Renal cortical epithelial cell (primary cell): ENCODE measurements at regions not wholly inside any gene's neighbourhood (a gene's known extent, or its start where the extent isn't known, plus 50 kb on each side); places are given as distances from the start of the nearest gene placed in this dataset.

Experiments
- DNase-seq: peaks from one replicate; pipeline ENCODE4 v3.0.0-alpha.2; 2011; ENCODE audit warnings: low read depth

DNA sequence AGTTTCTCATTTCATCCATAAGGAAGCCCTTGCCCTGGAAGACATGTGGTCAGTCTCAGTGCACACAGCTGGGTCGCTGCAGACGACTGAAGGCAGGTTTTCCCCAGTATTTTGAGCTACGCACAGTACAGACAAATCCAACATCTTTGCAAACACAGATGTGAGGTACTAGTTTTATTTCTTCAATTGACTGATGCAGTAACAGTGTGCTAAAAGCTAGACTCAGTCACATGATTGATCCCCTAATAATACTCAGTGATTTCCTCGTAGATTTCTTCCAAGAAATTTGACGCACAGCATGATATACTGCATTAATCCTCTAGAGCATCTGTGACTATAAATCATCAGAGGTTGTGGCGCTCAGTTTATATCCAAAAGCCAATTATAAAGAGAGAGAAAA, 346.1 kb downstream of the DIRAS2 start:
- DNase-seq = no peak

DNA sequence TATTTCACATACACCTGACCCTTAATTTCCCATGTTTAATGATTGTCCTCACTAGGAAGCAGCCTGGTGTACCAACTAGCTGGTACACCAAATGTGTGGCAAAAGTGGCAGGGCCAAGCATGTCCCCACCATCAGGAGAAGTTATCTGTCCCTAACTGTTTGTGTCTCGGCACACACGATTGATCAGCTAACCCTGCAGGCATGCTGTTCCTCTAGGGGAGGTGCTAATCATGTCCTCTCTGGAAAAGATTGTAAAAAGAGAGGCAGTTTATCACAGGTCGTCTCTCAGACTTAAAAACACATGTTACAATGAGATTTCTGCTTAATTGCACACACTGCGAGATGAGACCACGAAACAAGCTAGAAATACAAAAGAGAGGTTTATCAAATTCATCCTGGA, 342.7 kb downstream of the DIRAS2 start:
- DNase-seq = no peak

DNA sequence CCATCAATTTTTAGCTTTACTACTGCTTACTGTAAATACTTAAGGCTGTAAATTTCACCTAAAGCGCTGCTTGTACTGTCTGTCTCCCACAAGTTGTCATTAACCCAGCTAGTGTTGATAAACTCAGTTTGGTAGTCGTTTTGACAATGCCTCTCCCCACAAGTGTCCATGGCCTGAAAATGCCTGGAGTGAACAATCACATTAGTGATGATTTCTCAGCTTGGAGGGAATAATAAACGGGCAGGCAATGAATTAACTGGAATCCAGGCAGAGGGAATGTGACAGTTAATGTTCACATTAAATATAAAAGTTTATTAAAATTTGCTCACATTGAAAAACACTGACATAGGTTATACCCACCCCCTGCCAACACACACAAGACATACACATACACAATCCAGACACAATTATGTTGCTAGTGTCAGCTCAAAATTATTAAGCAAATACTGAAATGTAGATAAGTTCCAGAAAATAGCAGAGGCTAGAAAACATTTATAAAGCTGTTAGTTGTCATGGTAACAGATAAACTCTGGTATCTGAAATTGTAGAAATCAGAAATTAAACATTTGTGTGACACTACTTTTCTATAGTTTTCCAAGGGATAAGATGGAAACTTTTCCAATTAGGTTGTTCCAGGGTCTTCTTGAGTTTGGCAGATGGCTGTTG, 341.9 kb downstream of the DIRAS2 start:
- no peak for DNase-seq

DNA sequence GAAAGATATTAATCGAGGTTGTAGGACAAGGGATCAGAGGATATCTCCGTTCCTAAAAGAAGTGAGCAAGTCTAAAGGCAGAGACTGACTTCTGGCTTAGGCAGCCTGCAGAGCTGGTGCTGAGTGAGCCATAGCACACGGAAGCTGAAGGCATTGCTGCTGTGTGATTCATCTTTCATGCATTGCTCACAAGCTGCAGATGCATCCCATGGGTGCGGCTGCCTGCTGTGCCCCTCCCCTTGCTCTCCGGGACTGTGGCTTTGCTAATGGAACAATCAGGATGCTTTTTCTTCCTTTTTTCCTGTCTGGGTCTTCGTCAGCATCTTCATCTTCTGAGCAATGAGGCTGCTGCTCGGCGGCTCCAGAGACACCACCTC, 341.4 kb downstream of the DIRAS2 start:
- peak; percentile 96 for DNase-seq

DNA sequence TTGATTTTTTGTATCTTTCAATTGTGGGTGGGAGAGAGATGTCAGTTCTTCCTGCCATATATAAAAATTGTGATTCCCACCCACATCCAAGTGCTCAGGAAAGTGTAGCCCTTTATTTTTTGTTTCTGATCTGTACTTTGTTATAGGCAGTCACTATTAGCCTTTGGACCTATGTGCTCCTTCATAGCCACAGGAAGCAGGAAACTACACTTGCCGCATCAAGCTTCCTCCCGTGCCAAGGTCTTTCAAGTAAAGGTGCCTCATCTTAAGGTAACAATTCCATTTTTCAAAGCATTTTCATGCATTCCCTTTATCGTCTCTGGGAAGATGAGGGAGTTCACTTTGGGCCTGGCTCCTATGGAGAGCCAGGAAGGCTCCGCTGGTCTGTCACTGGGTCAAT, 339.0 kb downstream of the DIRAS2 start:
- no peak for DNase-seq

DNA sequence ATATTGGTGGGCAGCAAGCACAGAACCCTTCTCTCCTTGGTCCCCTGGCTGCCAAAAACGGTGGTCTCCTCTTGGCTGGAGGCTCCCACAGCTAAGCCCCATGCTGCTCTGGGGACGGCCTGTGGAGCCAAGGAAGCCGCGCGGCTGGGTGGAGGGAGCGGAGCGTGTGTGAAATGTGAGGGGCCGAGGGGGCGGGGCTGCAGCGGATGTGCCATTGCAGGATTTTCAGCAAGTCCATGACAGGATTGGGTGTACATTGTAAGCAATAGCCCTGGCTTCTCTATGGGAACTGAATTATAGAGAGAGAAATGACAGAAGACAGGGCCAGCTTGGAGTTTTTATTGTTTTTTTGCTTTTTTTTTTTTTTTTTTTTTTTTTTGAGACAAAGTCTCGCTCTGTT, 336.5 kb downstream of the DIRAS2 start:
- DNase-seq = no peak

DNA sequence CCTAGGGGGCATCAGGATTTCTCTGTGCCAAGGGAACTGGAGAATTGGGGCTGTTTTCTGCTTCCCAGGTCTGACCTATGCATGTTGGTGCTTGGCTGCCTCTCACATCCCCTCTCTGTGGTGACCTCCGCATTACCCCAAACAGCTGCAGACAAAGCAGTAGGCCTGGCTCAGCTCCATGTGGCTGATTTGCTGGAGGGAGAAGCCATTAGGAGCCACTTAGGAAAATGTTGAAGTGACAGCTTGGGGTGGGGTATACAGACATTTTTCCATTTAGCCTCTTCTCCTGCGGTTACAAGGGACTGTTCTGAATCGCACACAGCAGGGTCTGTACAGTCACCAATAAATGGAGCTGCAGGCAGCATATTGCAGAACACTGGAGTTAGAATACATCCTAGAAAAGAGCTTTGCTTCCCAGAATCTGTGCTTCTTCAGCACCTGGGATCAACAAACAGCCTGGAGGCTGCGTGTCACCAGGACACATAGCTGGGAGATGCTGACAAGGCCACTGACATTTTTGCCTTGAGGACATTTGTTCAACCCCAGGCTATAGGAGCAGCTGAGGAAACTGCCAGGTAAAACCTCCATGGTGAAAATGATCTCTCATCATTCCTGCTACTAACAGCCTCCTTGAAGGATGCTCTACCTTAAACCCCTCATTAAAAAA, 335.3 kb downstream of the DIRAS2 start:
- no peak for DNase-seq

DNA sequence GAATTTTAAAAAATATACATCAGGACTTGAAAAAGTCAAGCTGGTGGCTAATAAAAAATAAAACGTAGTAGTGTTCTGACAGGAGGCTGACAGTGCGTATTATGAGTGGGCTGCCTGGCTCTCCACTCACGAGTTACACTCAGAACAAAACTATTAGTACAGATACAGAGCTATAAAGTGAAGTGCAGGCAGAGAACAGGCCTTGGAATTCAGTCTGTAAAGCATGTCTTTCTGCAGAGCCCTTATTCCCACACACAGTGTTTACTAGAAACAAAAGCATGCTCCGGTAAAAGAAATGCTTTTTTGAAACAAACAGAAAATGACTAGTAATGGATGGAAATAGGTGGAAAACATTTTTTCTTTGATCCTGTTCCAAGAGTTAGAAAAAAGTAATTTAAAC, 334.7 kb downstream of the DIRAS2 start:
- no peak for DNase-seq

DNA sequence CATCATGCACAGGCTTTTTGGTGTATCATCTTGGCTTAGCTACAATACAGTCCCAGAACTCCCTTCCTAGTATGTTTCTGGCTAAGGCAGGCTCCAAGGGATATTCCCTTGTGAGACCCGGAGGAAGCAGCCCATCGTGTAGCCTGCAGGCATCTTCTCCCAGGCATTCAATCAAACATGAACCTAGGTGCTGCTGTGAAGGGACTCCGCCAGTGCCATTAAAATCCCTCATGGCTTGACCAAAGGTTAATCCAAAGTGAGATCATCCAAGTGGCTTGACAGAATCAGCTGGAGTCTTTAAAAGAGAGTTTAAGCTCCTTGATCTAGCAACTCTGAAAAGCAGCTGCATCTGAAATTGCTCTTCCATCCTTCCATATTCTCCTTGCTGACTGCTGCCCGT, 333.9 kb downstream of the DIRAS2 start:
- DNase-seq = peak; percentile 63

DNA sequence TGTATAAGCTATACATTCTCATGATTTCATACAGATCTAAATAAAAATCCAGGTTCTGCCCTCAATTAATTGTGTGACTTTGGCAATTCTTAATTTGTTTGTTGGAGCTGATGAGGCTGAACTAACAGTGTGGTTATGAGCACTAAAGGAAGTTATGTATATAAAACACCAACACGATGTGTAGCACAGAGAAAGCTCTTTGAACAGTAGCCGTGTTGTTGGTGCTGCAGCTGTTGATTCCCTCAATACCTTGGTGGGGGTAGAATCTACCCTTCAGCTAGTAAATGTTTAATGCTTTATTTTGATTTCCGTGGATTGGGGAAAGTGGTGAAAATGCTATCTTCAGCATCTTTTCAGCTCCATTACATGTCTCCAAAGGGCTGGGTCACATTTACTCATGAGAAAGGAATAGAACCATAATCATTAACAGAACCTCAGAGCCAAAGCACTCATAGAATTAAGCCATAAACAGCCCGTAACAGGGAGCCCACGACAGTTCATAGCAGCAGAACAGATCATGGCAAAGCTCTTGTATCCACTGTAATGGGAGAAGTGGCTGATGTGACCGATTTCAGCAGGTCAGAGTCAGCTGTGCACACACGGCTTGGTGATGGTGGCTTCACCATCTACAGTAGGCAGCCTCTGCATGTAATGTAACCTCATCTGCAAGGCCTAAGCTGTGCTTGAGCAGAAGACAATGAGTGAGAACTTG, 332.7 kb downstream of the DIRAS2 start:
- peak; percentile 99 for DNase-seq

DNA sequence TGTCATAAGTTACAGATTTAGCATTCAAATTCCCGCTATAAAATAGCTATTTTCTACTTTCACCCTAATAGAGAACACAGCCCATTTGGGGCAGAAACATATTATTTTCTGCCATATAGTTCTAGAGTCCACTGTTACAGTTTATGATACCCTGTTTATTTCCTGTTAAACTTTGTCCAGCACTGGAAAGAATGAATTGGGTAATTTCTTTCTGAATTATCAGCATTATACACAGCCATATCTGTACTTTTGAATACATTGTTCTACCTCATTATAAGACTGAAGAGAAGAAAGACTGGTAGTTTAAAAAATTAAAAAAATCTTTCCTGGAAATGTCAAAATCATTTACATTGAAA, 332.1 kb downstream of the DIRAS2 start:
- no peak for DNase-seq

DNA sequence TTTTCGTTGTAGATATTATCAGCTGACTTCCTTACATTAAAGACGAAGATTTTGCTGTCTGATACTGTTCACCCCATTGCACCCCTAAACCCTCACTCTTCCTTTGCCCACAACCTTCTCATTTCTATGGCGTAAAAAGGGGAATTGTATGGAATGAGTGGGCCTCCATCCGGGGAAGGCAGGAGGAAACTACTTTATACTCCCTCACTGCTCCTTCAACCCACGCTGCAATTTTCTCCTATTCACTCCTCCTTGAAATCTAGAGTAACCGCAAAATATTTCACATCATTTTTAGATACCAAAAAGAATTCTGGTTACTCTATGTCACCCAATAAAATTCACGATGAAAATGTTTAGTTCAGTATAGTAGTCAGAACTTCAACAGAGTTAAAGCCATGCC, 330.8 kb downstream of the DIRAS2 start:
- DNase-seq = no peak

DNA sequence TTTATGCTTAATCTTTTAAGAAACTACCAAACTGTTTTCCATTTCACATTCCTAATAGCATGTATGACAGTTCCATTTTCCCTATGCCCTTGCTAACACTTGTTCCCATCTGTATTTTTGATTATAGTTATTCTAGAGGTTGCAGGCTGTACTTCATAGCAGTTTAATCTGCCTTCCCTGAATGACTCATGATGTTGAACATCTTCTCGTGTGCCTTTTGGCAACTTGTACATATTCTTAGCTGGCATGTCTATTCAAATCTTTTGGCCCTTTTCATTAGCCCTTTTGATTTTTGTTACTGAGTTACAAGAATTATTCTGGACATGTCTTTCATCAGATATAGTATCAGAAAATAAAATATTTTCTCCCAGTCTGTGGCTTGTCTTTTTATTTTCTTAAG, 320.3 kb downstream of the DIRAS2 start:
- DNase-seq = peak; percentile 46

DNA sequence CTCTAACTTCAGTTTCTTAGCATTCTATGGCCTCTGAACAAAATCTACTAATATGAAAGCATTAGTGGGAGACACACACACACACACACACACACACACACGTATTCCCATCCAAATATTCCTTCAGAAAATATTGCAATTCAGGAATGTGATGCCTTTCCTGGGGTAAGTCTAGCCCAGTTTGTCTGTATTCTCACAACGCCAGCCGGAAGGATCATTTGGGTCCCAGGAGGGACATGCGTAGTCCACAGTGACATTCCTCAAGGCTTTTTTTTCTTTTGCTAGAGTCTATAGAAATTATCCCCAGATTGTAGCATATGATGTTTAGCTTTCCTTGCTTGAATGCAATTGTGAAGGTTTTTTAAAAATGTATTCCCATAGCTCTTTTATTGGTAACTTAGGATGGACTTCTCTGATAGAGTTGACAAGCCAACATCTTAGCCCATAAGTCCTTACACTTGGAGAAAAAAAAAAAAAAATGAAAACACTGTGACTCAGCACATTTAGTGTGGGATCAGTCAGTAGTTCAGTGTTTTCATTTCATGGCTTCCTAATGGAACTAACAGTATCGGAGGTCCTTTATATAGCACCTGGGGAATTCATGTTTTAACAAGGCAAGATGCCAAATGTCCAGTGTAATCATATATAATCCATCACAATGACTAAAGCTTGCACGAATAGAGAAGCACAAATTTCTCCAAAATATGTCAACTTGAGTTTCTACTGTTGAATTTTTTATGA, 316.5 kb downstream of the DIRAS2 start:
- DNase-seq = peak; percentile 85

DNA sequence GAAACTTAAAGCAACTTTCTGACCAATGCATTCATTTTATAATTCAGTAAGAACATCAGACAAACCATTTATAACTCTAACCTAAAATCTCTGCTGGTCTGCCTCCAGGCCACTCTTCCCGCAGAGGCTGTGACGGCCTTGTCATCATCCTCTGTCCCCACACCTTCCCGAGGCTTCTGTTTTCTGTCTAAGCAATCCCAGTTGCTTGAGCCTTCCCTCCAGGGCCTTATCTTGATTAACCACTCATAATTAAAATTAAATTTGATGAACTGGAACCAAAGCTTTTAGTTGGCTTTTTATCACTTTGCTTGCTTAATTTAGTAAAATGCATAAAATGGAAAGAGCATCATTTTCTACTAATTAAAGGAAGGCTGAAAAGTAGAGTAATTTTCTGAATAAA, 312.4 kb downstream of the DIRAS2 start:
- DNase-seq = no peak

DNA sequence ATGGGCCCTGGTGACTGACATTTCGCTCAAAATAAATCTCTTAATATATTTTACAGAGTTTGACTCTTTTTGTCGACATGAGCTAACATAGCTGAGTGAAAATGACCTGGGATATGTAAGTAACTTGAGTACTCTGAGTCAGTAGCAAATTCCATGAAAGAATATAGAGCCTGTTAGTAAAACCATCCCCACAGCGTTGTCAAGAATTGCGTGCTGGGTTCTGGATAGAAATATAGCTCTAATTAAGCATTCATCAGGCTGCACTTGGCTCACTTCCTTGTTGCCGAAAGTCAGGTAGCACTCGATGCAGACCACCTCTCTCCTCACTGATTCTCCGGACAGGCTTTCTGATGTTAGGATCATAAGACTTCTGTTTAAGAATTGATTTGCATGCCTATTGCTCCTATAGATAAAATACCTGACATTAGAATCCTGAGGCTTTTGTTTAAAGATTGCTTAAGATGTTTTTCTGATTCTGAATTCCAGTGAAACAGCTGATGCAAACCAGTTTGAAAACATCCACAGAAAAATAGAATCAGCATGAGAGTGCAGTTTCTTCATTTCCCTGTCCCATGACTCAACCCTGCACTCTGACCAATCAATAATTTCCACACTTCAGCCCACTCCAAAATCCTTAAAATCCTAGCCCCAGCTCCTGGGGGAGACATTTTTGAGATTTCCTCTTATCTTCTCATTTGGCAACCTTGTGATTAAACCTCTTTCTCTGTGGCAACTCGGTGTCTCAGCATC, 310.6 kb downstream of the DIRAS2 start:
- peak; percentile 95 for DNase-seq

DNA sequence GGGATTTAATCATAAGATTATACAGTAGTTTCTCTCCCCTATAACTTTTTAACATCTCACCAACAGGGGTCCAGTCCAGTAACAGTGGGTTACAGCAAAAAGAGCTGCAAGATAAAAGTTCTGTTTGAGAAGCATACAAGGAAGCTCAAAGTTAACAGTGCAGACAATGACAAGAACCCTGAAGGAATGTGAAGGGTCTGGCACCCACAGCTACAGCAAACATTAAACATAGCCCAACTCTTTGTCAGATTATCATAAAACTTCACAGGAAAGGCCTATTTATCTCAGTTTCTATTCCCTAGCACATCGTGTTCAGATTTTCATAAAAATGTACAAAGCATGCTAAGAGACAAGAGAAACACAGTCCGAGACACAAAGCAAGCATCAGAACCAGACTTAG, 309.4 kb downstream of the DIRAS2 start:
- DNase-seq = peak; percentile 45

DNA sequence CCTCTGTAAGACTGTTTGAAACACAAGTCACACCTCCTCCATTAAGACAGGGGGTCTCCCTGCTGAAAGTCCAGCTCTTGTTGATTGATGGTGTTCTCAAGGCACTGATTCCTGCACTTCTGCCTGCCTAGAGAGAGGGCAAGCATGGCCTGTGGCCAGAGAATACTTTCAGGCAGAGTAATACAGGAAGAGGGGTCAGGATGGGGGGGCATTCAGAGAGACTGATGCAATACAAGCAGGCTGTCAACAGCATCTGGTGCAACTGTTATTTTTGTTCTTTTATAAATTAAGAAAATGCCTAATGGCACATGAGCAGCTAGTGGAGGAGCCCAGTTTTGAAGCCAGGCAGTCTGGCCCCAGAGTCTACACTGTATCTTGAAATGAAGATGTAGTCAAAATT, 302.2 kb downstream of the DIRAS2 start:
- peak; percentile 89 for DNase-seq

DNA sequence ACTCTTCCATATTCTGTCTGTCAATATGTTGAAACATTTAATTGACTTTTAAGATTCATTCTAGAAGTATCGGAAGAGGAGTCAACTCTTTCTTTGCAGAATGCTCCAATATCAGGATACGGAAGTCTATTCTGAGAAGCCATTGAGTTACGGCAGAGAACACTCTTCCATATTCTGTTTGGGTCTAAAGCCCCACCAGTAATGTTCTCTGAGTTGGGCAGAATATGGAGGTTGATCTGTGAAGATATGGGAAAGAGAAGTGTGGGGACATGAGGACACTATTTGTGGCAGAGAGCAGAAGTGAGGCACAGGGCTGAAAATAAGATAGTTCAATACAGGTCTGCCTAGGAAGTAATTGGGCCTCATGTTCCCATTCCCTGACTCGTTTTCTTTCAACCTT, 300.0 kb downstream of the DIRAS2 start:
- no peak for DNase-seq

DNA sequence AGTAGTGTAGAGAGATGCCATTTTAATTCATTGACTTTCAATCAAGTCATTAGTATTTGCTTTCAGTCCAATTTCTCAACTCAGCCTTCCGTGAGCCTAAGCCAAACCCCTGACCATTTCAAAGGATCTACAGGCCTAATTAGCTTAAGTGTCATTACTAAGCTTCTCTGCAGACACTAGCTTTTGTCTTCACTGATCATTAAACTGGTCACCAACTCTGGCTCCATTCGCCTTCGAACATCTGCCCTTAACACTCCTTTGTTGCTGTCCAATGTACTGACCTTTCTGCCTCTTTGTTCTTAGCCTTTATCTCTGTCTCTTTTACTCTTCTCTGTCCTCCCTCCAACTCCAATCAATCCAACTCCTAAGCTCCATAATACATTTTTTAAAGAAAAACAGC, 299.3 kb downstream of the DIRAS2 start:
- DNase-seq = peak; percentile 31

DNA sequence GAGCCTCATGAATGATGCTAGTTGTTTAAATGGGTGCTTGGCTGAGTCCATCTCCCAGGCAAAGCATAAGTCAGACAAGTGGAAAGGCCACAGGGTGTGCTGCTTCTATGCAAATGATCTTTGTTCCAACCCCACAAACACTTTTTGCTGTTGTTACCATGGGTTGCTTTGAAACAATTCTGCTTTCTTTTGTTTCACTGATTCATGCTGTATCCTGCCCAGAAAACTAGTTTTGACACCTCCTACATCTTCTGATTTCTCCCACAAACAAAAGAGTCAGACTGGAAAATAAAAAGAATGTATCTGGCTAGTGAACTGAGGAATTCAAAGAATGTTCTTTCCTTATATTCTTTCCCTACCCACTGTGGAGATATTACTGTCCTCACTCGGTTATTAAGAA, 298.6 kb downstream of the DIRAS2 start:
- peak; percentile 95 for DNase-seq

DNA sequence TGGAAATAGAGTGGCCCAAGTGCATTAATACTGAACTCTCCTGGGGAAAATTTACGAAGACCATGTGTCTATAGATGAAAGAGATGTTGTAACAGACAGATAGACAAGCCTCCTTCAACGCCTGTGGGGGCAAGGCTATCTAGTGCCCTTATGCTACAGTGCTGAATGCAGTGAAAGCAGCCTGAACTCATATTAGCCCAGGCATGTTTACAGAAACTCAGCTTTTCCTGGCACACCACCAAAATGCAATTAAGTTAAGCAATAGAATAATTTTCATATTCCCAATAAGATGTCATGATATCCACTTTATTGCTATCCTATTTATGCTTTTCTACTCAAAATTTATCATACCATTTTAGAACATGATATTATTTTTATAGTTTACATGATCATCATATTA, 277.0 kb downstream of the DIRAS2 start:
- DNase-seq = no peak
